ENCODE measurements at regions not wholly inside any gene's neighbourhood (a gene's known extent, or its start where the extent isn't known, plus 50 kb on each side); places are given as distances from the start of the nearest gene placed in this dataset.

DNA sequence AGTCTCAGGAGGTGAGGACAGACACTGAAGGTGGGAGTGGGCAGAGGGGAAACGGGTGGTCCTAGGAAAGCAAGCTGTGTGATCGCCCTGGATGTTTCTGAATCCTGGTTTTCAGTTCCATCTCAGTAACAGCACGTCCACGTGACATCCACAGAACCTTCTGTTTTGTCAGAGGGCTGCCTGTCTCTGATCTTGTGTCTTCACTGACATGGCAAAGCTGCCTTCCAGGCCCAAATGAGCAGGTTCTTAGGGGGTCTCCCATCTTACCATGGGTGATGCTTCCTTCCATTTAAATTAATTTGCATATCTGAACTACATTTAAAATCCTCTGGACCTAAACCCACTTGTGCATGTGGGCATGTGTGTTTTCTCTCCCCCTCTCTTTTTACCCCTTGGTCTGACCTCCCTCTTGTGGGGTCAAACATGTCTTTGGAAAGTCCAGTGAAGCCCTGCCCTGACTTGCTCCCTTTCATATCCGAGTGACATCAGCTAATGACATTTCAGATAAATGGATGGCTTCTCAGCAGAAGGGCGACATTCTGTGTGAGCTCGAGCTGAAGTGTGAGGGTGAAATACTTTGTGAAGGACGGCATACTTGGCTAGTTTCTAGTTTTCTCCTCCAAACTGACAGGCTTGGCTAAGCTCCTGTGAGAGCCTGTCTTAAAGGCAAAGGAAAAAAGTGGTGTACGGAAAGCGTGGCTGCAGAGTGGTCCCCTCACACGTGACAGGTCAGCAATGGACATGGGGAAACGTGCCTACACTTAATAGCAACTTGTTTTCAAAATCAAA is 204.8 kb upstream of the S1PR3 start:
- no peak for TF ChIP-seq CTCF (IDR thresholded peaks at IDR 0.05; ENCODE audit: low read depth, low read length)
- no peak overlapping the region for H3K4me3 ChIP-seq (replicated peaks in 1 of 2; ENCODE audit: low read depth in 2 of 2, low read length in 2 of 2)
- DNase-seq (ENCODE audit: low read depth in 2 of 2) = no peak

DNA sequence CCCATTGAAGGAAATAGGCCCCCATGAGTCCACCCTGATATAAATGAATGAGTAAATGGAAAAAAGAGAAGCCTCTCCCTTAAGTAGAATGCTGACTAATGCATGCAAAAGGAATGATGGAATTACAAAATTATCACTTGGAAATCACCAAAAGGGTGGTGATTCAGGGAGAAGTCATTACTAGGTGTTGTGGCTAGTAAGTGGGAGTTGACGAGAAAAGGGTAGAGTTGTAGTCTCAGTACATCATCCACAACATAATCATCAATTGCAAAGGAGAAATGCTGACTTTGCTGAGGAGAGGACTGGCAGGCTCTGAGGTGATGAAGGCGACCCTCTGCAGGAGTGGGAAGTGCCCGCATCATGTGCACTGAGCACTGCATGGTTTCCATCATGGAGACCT is 201.5 kb upstream of the S1PR3 start:
- peak; percentile 52 to 67 for DNase-seq (ENCODE audit: low read depth in 2 of 2)
- no peak overlapping the region for H3K4me3 ChIP-seq (replicated peaks in 1 of 2; ENCODE audit: low read depth in 2 of 2, low read length in 2 of 2)
- TF ChIP-seq CTCF (IDR thresholded peaks at IDR 0.05; ENCODE audit: low read depth, low read length) = no peak

- peak; percentile 92 for DNase-seq (ENCODE audit: low read depth in 2 of 2)
- no peak for TF ChIP-seq CTCF (IDR thresholded peaks at IDR 0.05; ENCODE audit: low read depth, low read length)
- H3K4me3 ChIP-seq (replicated peaks in 1 of 2; ENCODE audit: low read depth in 2 of 2, low read length in 2 of 2) = no peak overlapping the region
These were observed 200.0 kb upstream of the S1PR3 start for GRCh38 chr9:88791105-88791805.

DNA sequence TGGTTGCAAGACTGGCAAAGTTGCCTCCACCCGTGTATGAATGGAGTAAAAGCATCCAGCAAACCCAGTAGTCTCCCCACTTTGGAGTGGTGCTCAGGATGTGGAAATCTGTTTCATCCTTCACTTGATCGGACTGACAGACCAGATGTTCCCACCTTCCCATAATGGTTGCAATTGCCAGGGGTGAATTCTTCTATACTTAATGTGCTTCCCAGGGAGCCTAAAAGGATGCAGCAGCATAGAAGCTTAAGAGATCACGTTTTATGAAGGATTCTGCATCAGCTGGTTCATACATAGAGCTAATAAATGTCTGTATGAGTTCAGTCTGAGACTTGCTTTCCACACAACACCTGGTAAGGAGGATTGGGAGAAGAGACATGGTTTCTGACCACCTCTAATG is 198.8 kb upstream of the S1PR3 start:
- no peak for DNase-seq (ENCODE audit: low read depth in 2 of 2)
- no peak for TF ChIP-seq CTCF (IDR thresholded peaks at IDR 0.05; ENCODE audit: low read depth, low read length)

GRCh38 chr9:88794100-88794499 is 197.2 kb upstream of the S1PR3 start:
- DNase-seq (ENCODE audit: low read depth in 2 of 2) = no peak
- no peak overlapping the region for H3K4me3 ChIP-seq (replicated peaks in 1 of 2; ENCODE audit: low read depth in 2 of 2, low read length in 2 of 2)
- no peak for TF ChIP-seq CTCF (IDR thresholded peaks at IDR 0.05; ENCODE audit: low read depth, low read length)

More for the DNA sequence above, 198.8 kb upstream of the S1PR3 start:
- H3K4me3 ChIP-seq (replicated peaks in 1 of 2; ENCODE audit: low read depth in 2 of 2, low read length in 2 of 2) = no peak overlapping the region

DNA sequence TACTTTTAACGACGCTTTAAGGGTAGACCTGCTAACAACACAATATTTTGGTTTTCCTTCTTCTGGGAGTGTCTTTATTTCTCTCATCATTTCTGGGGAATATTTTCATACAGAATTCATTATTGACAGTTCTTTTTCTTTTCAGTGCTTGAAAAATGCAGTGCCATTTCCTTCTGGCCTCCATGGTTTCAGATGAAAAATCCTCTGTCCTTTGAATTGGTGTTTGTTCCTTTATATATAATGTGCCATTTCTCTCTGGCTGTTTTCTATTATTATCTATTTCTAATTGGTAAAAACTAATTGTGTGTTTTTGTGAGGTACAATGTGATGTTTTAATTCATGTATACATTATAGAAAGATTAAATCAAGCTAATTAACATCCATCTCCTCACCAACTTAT is 194.3 kb upstream of the S1PR3 start:
- no peak for TF ChIP-seq CTCF (IDR thresholded peaks at IDR 0.05; ENCODE audit: low read depth, low read length)
- H3K4me3 ChIP-seq (replicated peaks in 1 of 2; ENCODE audit: low read depth in 2 of 2, low read length in 2 of 2) = no peak overlapping the region
- no peak for DNase-seq (ENCODE audit: low read depth in 2 of 2)

Data from cardiac fibroblast (primary cell).